SK-N-MC (cell line): ENCODE measurements at regions not wholly inside any gene's neighbourhood (a gene's known extent, or its start where the extent isn't known, plus 50 kb on each side); places are given as distances from the start of the nearest gene placed in this dataset.

Experiments
- EZH2 ChIP-seq: fragments of 200-600 bp; sonication (generic); IDR thresholded peaks from one replicate; pipeline ENCODE4 v1.6.1; 2017; ENCODE audit warnings: antibody characterized with exemption
- FOXP2 ChIP-seq: optimal IDR thresholded peaks from 2 replicates; pipeline ENCODE3; 2011; ENCODE audit warnings: mild to moderate bottlenecking, moderate library complexity; ENCODE audit not compliant: insufficient read depth; ENCODE audit errors: extremely low read length, control extremely low read depth

DNA sequence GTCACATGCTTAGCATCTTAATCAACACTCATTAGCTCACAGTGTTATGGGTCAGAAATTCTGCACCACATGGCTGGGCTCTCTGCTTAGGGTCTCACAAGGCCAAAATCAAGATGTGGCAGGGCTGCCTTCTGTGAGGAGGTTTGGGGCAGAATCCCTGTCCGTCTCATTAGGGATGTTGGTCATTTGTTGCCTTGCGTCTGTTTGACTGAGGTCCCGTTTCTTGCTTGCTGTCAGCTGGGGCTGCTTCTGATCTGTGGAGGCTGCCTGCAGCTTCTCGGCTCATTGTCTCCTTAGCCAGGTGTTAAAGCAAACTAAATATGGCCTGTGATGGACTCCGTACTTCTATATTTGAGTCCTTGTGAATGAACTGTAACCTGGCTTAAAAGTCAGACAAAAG is 146.5 kb downstream of the NDUFA10 start:
- TF ChIP-seq FOXP2 (no peak), EZH2 (no peak)
